Aorta (tissue), 5 donors: ENCODE measurements at regions not wholly inside any gene's neighbourhood (a gene's known extent, or its start where the extent isn't known, plus 50 kb on each side); places are given as distances from the start of the nearest gene placed in this dataset.

Experiments used
- ATAC-seq: fragments of 200-7000 bp; cut with Tn5 transposase; one replicate; pipeline ENCODE4 v1.9.1; 2022; ENCODE audit warnings: moderate library complexity; ENCODE audit not compliant: low FRiP score
- DNase-seq, 2 donors: peaks; one replicate each; pipeline ENCODE4 v3.0.0-alpha.2; 2020
- H3K27ac ChIP-seq, 2 donors: one replicate each; pipeline ENCODE4 v1.5.1; 2013; ENCODE audit warnings: low read length in 2 of 2, mild to moderate bottlenecking in 2 of 2, moderate library complexity in 2 of 2, control low read depth in 1 of 2, inconsistent platforms in 1 of 2, low read depth in 1 of 2
- H3K27me3 ChIP-seq, 2 donors: one replicate each; pipeline ENCODE4 v1.6.1; 2013; ENCODE audit warnings: control low read depth in 1 of 2, low read length in 1 of 2, mild to moderate bottlenecking in 1 of 2, moderate library complexity in 1 of 2; ENCODE audit not compliant: insufficient read depth in 2 of 2, control insufficient read depth in 1 of 2
- H3K36me3 ChIP-seq, 2 donors: one replicate each; pipeline ENCODE4 v1.6.1; 2013; ENCODE audit warnings: control low read depth in 1 of 2, low read length in 1 of 2, mild to moderate bottlenecking in 1 of 2; ENCODE audit not compliant: insufficient read depth in 2 of 2, control insufficient read depth in 1 of 2
- H3K4me1 ChIP-seq, 2 donors: one replicate each; pipeline ENCODE4 v1.6.1; 2013; ENCODE audit warnings: low read length in 2 of 2, control low read depth in 1 of 2, mild to moderate bottlenecking in 1 of 2, moderate library complexity in 1 of 2; ENCODE audit not compliant: insufficient read depth in 2 of 2, control insufficient read depth in 1 of 2
- H3K4me3 ChIP-seq, 2 donors: one replicate each; pipeline ENCODE4 v1.5.1; 2013; ENCODE audit warnings: low read length in 2 of 2, control low read depth in 1 of 2, mild to moderate bottlenecking in 1 of 2
- H3K9me3 ChIP-seq: one replicate; pipeline ENCODE4 v1.6.1; 2013; ENCODE audit warnings: mild to moderate bottlenecking, low read length; ENCODE audit not compliant: control insufficient read depth
- WGBS, 2 donors: extraction: QIAGEN DNeasy Blood & Tissue Kit; methylation state at CpG; one replicate each; pipeline ENCODE4 v1.1.7; 2013; 5-methylcytosine and 5-hydroxymethylcytosine counted together
- intact Hi-C, 2 donors: fragments of 100-400 bp; cut with DNase I; formaldehyde crosslinking; loops; one replicate each; pipeline versions ENCODE4 v1.14.2 to v1.15.0; 2022
- donor health status: healthy with polysubstance abuse.
- donor health status: Bipolar disorder and iron deficiency.
- donor health status: DM: no; HTN: no; CAD: no.
- donor health status: DM: no; HTN: no; CAD: no.
- donor health status: DM: yes; HTN: yes; CAD: no.

DNA sequence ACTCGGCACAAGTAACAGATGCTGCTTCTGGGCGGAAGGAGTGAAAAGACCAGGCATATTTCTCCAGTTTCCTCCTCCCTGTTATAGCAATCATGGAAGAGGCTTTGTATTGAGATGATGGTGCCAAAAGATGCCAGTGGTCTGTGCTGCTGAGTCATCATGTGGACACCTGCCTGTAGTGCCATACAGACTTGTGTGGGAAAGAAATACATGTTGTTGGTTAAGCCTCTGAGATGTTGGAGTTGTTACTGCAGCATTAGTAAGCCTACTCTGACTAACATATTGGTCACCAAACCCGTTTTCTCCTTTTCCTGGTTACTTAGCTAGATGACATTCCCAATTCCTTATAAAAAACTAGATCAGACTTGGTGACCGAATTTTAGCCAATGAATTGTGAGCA is 356.9 kb downstream of the ZNF521 start:
- H3K4me3 ChIP-seq: no peak overlapping the region
- ATAC-seq (no peak), DNase-seq (no peak)
- no peaks in the 10 kb centered on the region for H3K4me1 ChIP-seq
- intact Hi-C loops: no loop called here
- H3K27me3 ChIP-seq: no peaks in the 10 kb centered on the region
- H3K36me3 ChIP-seq: no peaks in the 10 kb centered on the region
- WGBS, 2 donors: 89 to 91% methylated on average over 4 of the region's 4 CpGs
- no peaks in the 10 kb centered on the region for H3K9me3 ChIP-seq
- no peak overlapping the region for H3K27ac ChIP-seq

- Histone ChIP-seq H3K9me3 (no peaks in the 10 kb centered on the region), H3K4me3 (no peak overlapping the region), H3K27ac (no peak overlapping the region), H3K36me3 (no peaks in the 10 kb centered on the region), H3K4me1 (no peaks in the 10 kb centered on the region), H3K27me3 (no peaks in the 10 kb centered on the region)
- intact Hi-C loops: no loop called here
- DNase-seq: no peak
- no peak for ATAC-seq
- WGBS, 2 donors: 33 to 42% methylated on average over 2 of the region's 2 CpGs
Measured at GRCh38 chr18:24995755-24996154, 356.2 kb downstream of the ZNF521 start.

- no peaks in the 10 kb centered on the region for H3K27me3 ChIP-seq
- 90 to 96% methylated on average over 3 of the region's 3 CpGs for WGBS, 2 donors
- H3K36me3 ChIP-seq: no peaks in the 10 kb centered on the region
- H3K9me3 ChIP-seq: no peaks in the 10 kb centered on the region
- no peak overlapping the region for H3K4me3 ChIP-seq
- DNase-seq (no peak), ATAC-seq (no peak)
- intact Hi-C loops: no loop called here
- H3K27ac ChIP-seq: no peak overlapping the region
- H3K4me1 ChIP-seq: no peaks in the 10 kb centered on the region
Measured at GRCh38 chr18:24999650-25000267, 352.2 kb downstream of the ZNF521 start.

GRCh38 chr18:25001803-25002202 is 350.2 kb downstream of the ZNF521 start:
- WGBS, 2 donors: 81 to 84% methylated on average over 2 of the region's 2 CpGs
- intact Hi-C loops: no loop called here

DNA sequence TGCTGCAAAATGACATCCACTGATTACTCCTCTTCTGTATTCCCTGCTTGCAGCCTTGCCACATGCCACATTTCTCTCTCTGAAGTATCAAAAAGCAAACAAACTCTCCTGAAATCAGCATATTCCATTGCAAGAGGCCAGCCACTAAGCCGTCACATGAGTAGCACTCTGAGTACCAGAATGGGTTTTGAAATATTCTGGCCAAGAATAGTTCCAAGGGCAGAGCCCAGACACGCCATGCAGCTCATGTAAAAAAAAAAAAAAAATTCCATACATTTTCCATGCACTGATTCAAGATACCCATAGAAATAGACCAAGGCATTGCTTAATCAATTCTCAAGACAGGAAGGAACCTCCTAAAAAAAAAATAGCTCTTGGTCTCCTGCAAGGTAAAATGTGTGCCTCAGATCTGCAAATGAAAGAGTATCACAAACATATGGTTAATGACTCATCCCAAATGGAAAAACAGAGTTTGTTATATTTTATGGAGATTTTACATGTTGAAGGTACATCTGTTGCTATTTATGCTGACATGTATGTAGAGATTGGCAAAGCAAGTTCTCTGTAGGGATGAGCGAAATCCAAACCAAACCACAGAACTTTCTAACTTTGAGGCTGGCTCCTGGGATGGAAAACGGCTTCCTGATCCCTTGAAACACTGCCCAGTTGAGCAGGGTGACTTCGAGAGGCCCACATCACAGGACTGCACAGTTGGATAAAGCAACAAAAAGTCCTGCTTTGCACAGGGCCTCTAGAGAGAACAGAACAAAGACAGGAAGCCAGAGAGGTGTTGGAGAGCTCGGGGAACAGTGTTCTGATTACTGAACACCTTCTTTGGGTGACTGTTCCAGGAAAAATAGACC is 346.2 kb downstream of the ZNF521 start:
- no peak for DNase-seq
- H3K36me3 ChIP-seq: no peaks in the 10 kb centered on the region
- no peaks in the 10 kb centered on the region for H3K4me1 ChIP-seq
- intact Hi-C loops: no loop called here
- 31 to 34% methylated on average over 6 of the region's 6 CpGs for WGBS, 2 donors
- ATAC-seq: no peak
- H3K4me3 ChIP-seq: no peak overlapping the region
- no peak overlapping the region for H3K27ac ChIP-seq
- no peaks in the 10 kb centered on the region for H3K9me3 ChIP-seq
- no peaks in the 10 kb centered on the region for H3K27me3 ChIP-seq

More at GRCh38 chr18:25001803-25002202, 350.2 kb downstream of the ZNF521 start:
- ATAC-seq: no peak
- Histone ChIP-seq H3K4me3 (no peak overlapping the region), H3K9me3 (no peaks in the 10 kb centered on the region), H3K27ac (no peak overlapping the region), H3K36me3 (no peaks in the 10 kb centered on the region), H3K4me1 (no peaks in the 10 kb centered on the region), H3K27me3 (no peaks in the 10 kb centered on the region)
- no peak for DNase-seq

DNA sequence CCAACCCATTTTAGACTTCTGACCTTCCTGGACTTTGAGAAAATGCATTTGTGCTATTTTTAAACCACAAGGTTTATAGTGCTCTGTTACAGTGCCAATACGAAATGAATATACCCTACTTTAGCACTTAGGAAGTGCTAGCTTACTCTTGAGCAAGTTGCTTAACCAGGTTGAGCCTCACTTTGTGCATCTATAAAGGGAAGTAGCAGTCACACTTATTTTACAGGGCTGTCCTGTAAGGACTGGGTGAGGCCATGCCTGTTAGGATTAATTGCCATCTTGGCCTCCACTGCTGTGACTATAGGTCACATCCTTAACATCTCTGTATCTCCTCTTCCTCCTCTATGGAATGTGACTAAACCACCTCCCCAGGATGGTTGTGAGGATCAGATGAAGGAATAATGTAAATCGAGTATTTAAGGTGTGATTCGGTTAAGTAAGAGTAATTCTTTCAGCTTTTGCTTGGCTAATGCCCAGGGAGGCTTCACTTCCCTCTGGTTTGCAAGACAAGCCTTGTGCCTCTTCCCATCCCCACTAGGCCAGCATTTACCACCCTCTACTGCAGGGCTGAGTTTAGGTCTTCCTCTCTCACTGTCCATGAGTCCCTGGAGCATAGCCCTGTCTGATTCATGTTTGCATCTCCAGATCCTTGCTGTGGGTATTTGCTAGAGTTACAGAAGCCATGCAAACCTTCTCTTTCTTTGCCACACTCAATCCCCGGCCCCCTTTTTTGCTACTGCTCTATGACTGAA is 341.2 kb downstream of the ZNF521 start:
- ATAC-seq (no peak), DNase-seq (no peak)
- H3K9me3 ChIP-seq: no peaks in the 10 kb centered on the region
- H3K4me1 ChIP-seq: no peaks in the 10 kb centered on the region
- H3K27me3 ChIP-seq: no peaks in the 10 kb centered on the region
- intact Hi-C loops: no loop called here
- no peaks in the 10 kb centered on the region for H3K36me3 ChIP-seq
- 82 to 83% methylated on average over 4 of the region's 4 CpGs for WGBS, 2 donors
- no peak overlapping the region for H3K4me3 ChIP-seq
- H3K27ac ChIP-seq: no peak overlapping the region
